Chondrocyte (in vitro differentiated cells): ENCODE measurements at regions not wholly inside any gene's neighbourhood (a gene's known extent, or its start where the extent isn't known, plus 50 kb on each side); places are given as distances from the start of the nearest gene placed in this dataset.

Experiments
- DNase-seq: peaks from one replicate; pipeline ENCODE4 v3.0.0; 2021; ENCODE audit warnings: mixed read lengths, low spot score
- H3K27ac Mint-ChIP-seq: one replicate; pipeline ENCODE4 v1.8.0; 2021; ENCODE audit warnings: mild to moderate bottlenecking, moderate library complexity, mixed read lengths; ENCODE audit not compliant: unreplicated experiment
- H3K27me3 Mint-ChIP-seq: 2 replicates; pipeline ENCODE4 v1.8.0; 2021; ENCODE audit warnings: low read depth, mixed read lengths
- H3K36me3 Mint-ChIP-seq: 2 replicates; pipeline ENCODE4 v1.8.0; 2021; ENCODE audit warnings: low read depth, mixed read lengths
- H3K4me1 Mint-ChIP-seq: 2 replicates; pipeline ENCODE4 v1.8.0; 2021; ENCODE audit warnings: low read depth, mild to moderate bottlenecking, mixed read lengths
- H3K4me3 Mint-ChIP-seq: one replicate; pipeline ENCODE4 v1.8.0; 2021; ENCODE audit warnings: mild to moderate bottlenecking, moderate library complexity, mixed read lengths; ENCODE audit not compliant: unreplicated experiment
- H3K9me3 Mint-ChIP-seq: 2 replicates; pipeline ENCODE4 v1.8.0; 2021; ENCODE audit warnings: low read depth, mixed read lengths
- TF ChIP-seq, protein P1 (sequence below): fragments of 200-600 bp; sonication (generic); IDR thresholded peaks from 2 replicates; pipeline ENCODE4 v1.5.0; 2021; ENCODE audit warnings: antibody characterized with exemption, mild to moderate bottlenecking, moderate library complexity

DNA sequence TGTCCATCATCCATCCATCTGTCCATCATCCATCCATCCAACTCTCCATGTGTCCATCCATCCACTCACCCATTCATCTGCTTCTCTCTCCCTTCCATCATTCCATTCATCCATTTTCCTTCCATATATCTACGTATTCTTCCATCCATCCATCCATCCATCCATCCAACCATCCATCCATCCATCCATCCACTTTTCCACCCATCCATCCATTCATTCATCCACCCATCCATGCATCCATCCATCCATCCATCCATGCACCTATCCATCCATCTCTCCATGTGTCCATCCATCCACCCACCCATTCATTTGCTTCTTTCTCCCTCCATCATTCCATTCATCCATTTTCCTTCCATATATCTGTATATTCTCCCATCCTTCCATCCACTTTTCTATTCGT lies 214.0 kb upstream of the RTL1 start:
- Mint-ChIP-seq H3K27me3 (no peaks in the 10 kb centered on the region), H3K4me3 (no peak overlapping the region), H3K4me1 (peaks cover 22% of the 10 kb centered on the region), H3K36me3 (no peaks in the 10 kb centered on the region), H3K9me3 (no peaks in the 10 kb centered on the region), H3K27ac (no peak overlapping the region)
- TF ChIP-seq, protein P1, sequence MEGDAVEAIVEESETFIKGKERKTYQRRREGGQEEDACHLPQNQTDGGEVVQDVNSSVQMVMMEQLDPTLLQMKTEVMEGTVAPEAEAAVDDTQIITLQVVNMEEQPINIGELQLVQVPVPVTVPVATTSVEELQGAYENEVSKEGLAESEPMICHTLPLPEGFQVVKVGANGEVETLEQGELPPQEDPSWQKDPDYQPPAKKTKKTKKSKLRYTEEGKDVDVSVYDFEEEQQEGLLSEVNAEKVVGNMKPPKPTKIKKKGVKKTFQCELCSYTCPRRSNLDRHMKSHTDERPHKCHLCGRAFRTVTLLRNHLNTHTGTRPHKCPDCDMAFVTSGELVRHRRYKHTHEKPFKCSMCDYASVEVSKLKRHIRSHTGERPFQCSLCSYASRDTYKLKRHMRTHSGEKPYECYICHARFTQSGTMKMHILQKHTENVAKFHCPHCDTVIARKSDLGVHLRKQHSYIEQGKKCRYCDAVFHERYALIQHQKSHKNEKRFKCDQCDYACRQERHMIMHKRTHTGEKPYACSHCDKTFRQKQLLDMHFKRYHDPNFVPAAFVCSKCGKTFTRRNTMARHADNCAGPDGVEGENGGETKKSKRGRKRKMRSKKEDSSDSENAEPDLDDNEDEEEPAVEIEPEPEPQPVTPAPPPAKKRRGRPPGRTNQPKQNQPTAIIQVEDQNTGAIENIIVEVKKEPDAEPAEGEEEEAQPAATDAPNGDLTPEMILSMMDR, result no peak
- DNase-seq, result no peak

DNA sequence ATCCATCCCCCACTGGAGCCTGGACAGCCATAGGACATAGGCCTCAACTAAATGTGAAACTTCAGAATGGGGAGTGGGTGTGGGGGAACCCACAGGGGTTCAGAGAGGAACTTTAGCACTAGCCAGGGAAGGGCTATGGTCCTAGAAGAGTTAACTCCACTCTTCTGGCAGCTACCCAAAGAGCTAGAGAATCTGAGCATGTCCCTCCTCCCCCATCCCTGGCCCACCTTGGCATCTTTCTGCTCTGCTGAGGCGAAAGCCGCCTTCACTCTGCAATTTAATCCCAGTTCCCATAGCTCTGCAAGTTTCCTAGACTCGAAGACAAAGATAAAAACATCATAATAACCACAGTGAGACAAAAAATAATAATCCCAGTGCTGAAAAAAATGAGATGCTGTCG lies 214.7 kb upstream of the RTL1 start:
- Mint-ChIP-seq H3K4me1 (peaks cover 22% of the 10 kb centered on the region), H3K4me3 (no peak overlapping the region), H3K27me3 (no peaks in the 10 kb centered on the region), H3K36me3 (no peaks in the 10 kb centered on the region), H3K27ac (no peak overlapping the region), H3K9me3 (no peaks in the 10 kb centered on the region)
- no peak for DNase-seq
- TF ChIP-seq, protein P1, result no peak

DNA sequence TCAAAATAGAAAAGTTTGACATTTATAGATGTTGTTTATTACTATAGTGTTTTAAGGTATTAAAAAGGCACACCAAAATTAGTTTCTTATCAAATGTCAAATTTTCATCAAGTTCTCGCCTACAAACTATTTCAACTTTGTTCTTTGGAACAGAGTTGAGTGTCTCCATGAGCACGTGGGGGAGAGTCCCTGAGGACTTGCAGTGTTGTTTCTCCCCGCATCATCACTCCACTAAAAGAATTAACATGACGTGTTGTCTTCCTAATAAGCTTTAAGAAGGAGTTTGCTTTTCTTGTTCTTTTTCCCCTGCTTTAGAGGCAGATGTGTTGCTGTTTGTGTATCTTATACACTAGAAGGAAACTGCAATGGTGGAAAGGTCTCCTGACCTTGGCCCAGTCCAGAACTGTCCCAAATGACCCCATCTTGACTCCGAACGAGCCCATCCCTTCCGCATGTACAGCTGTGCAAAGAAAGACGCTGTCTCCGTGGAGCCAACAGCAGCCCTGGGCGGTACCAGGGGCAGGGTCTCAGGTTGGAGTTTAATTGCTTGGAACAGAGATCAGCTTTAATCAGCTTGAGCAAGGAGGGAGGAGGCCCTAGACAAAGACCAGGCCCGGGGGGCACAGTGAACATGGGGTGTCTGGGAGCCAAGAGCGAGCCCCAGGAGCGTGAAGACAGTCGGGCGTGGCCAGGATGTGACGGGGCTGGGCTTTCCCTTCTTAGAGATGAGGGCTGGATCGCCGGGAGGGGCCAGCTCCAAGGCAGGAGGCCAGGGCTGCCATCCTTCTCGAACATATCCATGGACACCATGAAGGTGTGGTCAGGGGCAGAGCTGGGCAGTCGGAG lies 215.4 kb upstream of the RTL1 start:
- Mint-ChIP-seq H3K36me3 (no peaks in the 10 kb centered on the region), H3K9me3 (no peaks in the 10 kb centered on the region), H3K4me1 (peaks cover 22% of the 10 kb centered on the region), H3K4me3 (no peak overlapping the region), H3K27ac (no peak overlapping the region), H3K27me3 (no peaks in the 10 kb centered on the region)
- DNase-seq, result no peak
- TF ChIP-seq, protein P1, result no peak

DNA sequence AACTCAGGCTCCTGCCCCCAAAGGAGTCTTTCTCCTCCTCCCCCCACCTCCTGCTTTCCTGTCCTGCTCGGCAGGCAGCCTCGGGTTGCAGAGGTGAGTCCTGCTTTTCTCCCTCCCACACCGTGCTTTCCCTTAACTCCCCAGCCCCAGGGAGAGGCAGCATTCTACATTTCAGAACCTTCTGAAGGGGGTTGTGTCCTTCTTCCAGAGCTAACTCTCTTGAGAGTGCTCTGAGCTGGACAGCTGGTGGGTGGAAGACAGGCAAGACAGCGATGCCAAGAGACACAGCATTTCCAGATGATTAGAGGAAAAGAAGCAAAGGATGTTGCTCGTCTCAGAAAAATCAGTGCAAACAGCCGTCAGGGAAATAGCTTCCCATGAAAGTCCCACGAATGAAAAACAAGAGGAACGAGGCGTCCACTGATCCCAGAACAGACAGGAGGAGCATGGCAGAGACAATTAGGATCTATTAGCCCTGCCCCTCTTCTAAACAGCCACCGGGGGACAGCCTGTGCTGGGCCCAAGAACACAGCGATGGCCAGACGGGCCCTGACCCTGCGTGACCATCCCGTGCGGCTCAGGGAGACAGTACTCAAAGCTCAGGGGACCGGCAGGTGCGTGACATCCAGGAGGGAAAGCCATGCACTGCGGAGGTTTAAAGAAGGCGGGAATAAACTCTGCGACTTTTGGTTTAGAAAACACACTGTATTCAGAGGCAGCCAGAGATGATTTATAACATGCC lies 216.5 kb upstream of the RTL1 start:
- peak overlapping the region; percentile 54 for H3K27ac Mint-ChIP-seq
- no peak overlapping the region for H3K4me3 Mint-ChIP-seq
- H3K9me3 Mint-ChIP-seq, result no peaks in the 10 kb centered on the region
- peaks cover 22% of the 10 kb centered on the region for H3K4me1 Mint-ChIP-seq
- no peaks in the 10 kb centered on the region for H3K36me3 Mint-ChIP-seq
- no peaks in the 10 kb centered on the region for H3K27me3 Mint-ChIP-seq
- TF ChIP-seq, protein P1, result no peak
- DNase-seq, result no peak

DNA sequence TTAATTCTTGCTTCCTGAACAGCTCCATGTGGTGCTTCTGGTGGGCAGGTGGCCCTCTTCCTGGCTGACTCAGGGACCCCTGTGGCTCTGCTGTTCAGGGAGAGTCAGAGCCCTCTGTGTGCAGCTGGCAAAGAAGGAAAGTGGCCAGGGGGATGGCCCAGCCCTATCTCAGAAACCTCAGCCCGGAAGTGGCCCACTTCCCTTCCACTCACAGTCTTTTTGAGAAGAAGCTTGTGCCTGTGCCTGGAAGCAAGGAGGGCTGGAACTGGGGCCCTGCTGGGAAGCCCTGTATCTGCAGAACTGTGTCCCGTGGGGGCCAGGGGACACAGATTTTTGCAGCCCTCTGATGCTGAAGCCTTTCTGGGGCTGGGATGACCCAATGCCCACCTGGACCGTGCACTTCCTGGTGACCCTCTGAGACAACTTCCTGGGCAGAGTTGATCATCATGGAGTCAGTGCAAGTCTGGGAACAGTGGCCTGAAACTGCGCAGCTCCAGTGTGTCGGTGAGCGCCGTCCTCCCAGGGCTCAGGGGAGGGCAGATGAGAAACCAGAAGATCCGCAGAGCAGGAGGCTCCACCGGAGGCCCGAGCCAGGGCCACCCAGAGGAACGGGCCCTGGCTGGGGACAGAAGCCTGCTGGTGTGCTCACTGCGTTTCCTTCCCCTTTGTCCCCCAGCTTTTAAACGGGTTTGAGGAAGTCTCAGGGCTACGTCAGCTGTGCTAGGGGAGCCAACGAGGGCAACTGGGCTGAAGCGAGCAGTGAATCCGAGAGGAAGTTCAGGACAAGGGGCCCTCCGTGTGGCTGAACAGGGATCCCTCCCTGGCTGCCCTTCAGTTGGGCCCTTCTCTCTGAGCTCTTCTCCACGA lies 217.4 kb upstream of the RTL1 start:
- Mint-ChIP-seq H3K27me3 (no peaks in the 10 kb centered on the region), H3K27ac (no peak overlapping the region), H3K9me3 (no peaks in the 10 kb centered on the region), H3K4me1 (peaks cover 22% of the 10 kb centered on the region), H3K4me3 (no peak overlapping the region), H3K36me3 (no peaks in the 10 kb centered on the region)
- no peak for DNase-seq
- TF ChIP-seq, protein P1, result no peak
